ENCODE measurements at regions not wholly inside any gene's neighbourhood (a gene's known extent, or its start where the extent isn't known, plus 50 kb on each side); places are given as distances from the start of the nearest gene placed in this dataset.

GRCh38 chr13:80105350-80105749 lies 235.6 kb downstream of the SPRY2 start:
- Mint-ChIP-seq H3K27ac (no peak overlapping the region), H3K4me3 (no peak overlapping the region), H3K4me1 (0 out of 3 replicates have a peak, but pooled peaks cover 3% of the 10 kb centered on the region), H3K36me3 (ENCODE audit: low read depth) (no peaks in the 10 kb centered on the region), H3K9me3 (no peaks in the 10 kb centered on the region), H3K27me3 (ENCODE audit: insufficient read depth, low read depth, poor library complexity) (no peaks in the 10 kb centered on the region)
- H2AFZ ChIP-seq = no peak overlapping the region
- ATAC-seq = no peak
- no peak overlapping the region for H3K27ac ChIP-seq (ENCODE audit: low read depth)
- no peaks in the 10 kb centered on the region for H3K79me2 ChIP-seq (replicated peaks; ENCODE audit: insufficient read depth)
- no peak for DNase-seq (ENCODE audit: low spot score)
- H3F3A ChIP-seq (replicated peaks; ENCODE audit: low read depth) = no peaks in the 10 kb centered on the region
- H3K4me3 ChIP-seq = no peak overlapping the region
- no peaks in the 10 kb centered on the region for H3K36me3 ChIP-seq (ENCODE audit: insufficient read depth)
- H3K9me2 ChIP-seq (ENCODE audit: insufficient read depth) = no peaks in the 10 kb centered on the region; the same call in 1 of the 2 replicates
- no peaks in the 10 kb centered on the region for H3K27me3 ChIP-seq (ENCODE audit: insufficient read depth)
- H3K4me2 ChIP-seq = no peak overlapping the region
- no peaks in the 10 kb centered on the region for H4K20me1 ChIP-seq (replicated peaks; ENCODE audit: insufficient read depth)
- H3K4me1 ChIP-seq (ENCODE audit: insufficient read depth) = peaks cover 10% of the 10 kb centered on the region
- TF ChIP-seq CTCF (conservative IDR thresholded peaks at IDR 0.05; ENCODE audit: low read depth in 2 of 2) = no peak
- no peak for TF ChIP-seq ETS1 (IDR thresholded peaks at IDR 0.05)

- H3K9me2 ChIP-seq (ENCODE audit: insufficient read depth) = no peaks in the 10 kb centered on the region
- Mint-ChIP-seq H3K27ac (no peak overlapping the region), H3K4me1 (peaks cover 12% of the 10 kb centered on the region; the same call in 2 of the 3 replicates), H3K4me3 (no peak overlapping the region), H3K9me3 (no peaks in the 10 kb centered on the region), H3K36me3 (ENCODE audit: low read depth) (no peaks in the 10 kb centered on the region), H3K27me3 (ENCODE audit: insufficient read depth, low read depth, poor library complexity) (no peaks in the 10 kb centered on the region)
- no peak overlapping the region for H3K27ac ChIP-seq (ENCODE audit: low read depth)
- no peaks in the 10 kb centered on the region for H3K27me3 ChIP-seq (ENCODE audit: insufficient read depth)
- no peaks in the 10 kb centered on the region for H4K20me1 ChIP-seq (replicated peaks; ENCODE audit: insufficient read depth)
- H3K4me3 ChIP-seq = no peak overlapping the region
- DNase-seq (ENCODE audit: low spot score) (no peak), ATAC-seq (no peak)
- no peak overlapping the region for H2AFZ ChIP-seq
- no peaks in the 10 kb centered on the region for H3F3A ChIP-seq (replicated peaks; ENCODE audit: low read depth)
- no peaks in the 10 kb centered on the region for H3K36me3 ChIP-seq (ENCODE audit: insufficient read depth)
- peaks cover 14% of the 10 kb centered on the region for H3K4me1 ChIP-seq (ENCODE audit: insufficient read depth)
- H3K79me2 ChIP-seq (replicated peaks; ENCODE audit: insufficient read depth) = no peaks in the 10 kb centered on the region
- no peak overlapping the region for H3K4me2 ChIP-seq
- TF ChIP-seq NANOG (IDR thresholded peaks at IDR 0.05; ENCODE audit: borderline replicate concordance) (no peak), ETS1 (IDR thresholded peaks at IDR 0.05) (no peak), JUNB (IDR thresholded peaks at IDR 0.05; ENCODE audit: unreplicated experiment) (no peak), EZH2phosphoT487 (IDR thresholded peaks at IDR 0.05; ENCODE audit: unreplicated experiment) (no peak), POLR2AphosphoS5 (IDR thresholded peaks at IDR 0.05; ENCODE audit: low read depth) (no peak), CREB1 (CRISPR knock-in tag; IDR thresholded peaks at IDR 0.05; ENCODE audit: low read depth) (no peak), ZNF114 (CRISPR knock-in tag; IDR thresholded peaks at IDR 0.05) (no peak), EZH2 (IDR thresholded peaks at IDR 0.05; ENCODE audit: low read depth, unreplicated experiment) (no peak), REST (IDR thresholded peaks at IDR 0.05; ENCODE audit: unreplicated experiment) (no peak), STAT1 (IDR thresholded peaks at IDR 0.05; ENCODE audit: unreplicated experiment) (no peak), ZNF331 (CRISPR knock-in tag; IDR thresholded peaks at IDR 0.05; ENCODE audit: low read depth) (no peak), CTCF (conservative IDR thresholded peaks at IDR 0.05; ENCODE audit: low read depth in 2 of 2) (no peak)
Measured at GRCh38 chr13:80101040-80101439, 239.9 kb downstream of the SPRY2 start.

All from GM23338 (cell line).